ENCODE measurements at regions not wholly inside any gene's neighbourhood (a gene's known extent, or its start where the extent isn't known, plus 50 kb on each side); places are given as distances from the start of the nearest gene placed in this dataset.

DNA sequence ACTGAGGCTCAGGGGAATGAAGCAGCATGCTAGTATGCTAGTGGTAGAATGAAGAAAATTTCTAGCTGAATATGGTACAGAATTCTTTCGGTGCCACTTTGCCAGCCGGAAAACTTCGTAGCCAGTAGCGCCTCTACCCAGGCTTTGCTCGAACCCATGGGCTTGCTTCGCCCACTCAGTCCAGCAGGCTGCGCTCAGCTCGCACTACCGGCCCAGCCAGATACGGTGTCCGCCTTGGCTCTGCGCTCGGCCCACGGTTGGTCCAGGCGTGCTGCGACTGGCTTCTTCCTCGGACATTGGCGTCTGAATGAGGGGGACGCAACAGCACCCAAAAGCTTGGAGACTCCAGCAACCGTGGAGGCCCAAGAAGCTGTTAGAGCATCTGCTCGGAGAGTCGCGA, 372.5 kb upstream of the CDH8 start:
- no peak for DNase-seq

- DNase-seq: no peak
Observed at GRCh38 chr16:62406387-62406786, 370.1 kb upstream of the CDH8 start.

DNA sequence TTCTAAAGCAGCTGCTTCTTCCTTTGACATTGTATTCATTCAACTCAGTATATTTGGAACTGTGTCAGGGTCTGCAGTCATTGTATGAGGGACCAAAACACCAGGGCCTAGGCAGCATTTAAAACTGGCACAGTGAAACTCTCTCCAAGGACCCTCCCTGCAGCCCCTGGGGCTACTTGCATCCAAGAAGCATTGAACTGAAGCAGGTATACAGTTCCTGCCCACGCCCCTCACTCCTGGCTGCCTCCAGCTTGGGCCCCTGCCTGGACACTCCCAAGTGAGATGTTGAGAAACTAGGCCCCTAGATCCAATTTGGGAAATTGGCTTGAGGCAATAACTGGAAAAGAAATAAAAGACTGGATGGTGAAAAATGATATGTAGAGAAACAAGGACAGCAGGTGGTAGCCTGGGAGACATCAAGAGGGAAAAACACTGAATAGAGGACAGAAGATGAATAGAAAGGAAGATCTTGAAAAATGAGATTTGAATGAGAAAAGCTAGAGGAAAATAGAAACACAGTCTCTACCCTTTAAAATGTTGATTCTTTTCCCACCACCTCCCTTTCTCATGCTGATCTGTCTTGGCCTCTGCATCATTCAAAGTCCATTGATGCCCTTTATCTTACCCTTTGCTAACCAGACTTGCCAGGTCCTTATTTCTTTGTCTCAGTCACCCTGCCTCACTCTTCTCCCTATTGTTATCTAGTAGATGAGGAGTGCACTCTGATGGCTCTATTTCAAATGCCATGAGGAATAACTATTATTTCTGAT, 368.8 kb upstream of the CDH8 start:
- DNase-seq: peak in 1 of 3 donors; percentile 9

GRCh38 chr16:62392698-62393097, 356.5 kb upstream of the CDH8 start:
- no peak for DNase-seq

DNA sequence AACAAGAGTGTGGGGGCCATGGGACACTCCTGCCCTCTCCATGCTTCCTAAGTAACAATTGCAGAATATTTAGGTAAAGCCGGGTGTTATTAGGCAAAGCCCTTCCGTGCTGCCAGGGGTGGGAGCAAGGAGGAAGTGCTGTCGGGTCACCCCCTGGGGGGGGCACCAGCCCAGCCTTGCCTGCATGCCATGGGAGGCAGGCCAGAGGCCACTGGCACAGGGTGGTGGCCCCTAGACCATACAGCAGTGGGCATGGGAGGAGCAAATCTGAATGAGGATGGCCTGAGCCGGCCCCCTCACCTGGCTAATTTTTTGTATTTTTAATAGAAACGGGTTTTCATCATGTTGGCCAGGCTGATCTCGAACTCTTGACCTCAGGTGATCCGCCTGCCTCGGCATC, 355.7 kb upstream of the CDH8 start:
- DNase-seq: no peak

DNA sequence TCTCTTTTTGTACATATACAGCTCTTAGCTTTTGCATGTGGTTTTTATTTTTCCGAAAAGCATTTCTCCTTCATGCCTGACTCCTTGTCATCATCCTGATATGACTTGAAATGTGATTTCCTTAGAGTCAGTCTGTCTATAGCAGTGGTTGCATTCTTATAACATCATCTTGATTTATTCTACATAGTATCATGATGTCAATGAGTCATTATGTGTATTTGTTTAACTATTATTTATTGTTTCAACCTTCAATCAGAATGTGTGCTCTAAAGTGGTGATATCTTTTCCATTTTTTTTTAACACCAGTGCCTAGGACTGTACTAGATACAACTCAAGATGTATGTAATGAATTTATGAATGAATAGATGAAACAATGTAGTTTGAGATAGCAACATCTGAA, 354.9 kb upstream of the CDH8 start:
- DNase-seq: peak in 1 of 3 donors; percentile 2

GRCh38 chr16:62390214-62390613, 354.0 kb upstream of the CDH8 start:
- DNase-seq: no peak

DNA sequence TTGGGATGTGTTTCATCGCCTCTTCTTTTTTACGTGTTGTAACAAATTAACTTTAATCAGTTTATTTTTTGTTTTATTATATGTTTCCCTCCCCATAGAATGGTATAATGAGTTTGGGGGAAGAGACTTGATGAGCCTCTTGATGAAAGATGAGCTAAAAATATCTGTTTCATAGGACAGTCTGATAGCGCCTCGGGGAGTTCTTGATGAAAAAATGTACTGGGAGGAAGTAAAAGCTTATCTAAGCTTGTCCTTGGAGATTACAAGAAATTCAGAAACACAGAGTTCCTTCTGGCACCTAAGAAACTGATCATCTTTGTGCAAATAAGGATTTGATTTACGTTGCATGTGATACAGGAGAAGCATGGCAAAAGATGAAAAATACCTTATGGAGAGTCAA, 350.2 kb upstream of the CDH8 start:
- DNase-seq: no peak

- no peak for DNase-seq
Observed at GRCh38 chr16:62383941-62384340, 347.7 kb upstream of the CDH8 start.

DNA sequence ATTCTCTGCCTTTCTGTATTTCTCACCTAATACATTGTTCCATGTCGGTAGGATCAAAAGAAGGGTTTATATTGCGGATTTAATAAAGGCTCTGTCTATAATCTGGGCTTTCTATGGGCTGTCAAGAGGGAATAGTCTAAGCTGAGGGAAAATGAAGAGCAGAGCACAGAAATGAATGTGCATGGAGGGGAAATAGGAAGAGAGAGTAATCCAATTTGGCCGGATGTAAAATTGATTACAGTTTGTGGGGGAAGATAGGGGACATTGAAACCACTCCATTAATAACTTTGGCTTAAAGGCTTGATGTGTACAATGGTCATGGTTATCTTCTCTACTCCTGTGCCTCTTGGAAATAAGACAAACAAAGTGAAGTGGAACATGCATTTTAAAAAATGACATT, 334.2 kb upstream of the CDH8 start:
- DNase-seq: no peak

DNA sequence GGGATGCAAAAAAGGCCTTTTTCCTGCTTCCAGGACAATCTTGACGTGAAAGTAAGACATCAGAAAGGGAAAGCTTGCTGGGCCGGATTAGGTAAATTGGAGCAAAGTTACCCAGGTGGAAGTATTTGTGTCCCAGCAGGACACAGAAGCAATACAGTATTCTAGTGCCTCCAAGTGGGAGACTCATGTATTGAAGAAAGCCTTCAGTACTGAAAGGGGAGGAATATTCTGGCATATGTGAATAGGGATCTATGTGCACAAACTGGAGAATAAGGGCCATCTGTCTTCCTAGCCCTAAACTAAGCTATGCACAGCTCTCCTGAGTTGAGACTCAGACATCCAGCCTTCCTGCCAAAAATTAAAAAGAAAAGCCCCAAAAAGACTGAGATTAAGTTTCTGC, 327.3 kb upstream of the CDH8 start:
- DNase-seq: no peak

GRCh38 chr16:62353355-62353754, 317.1 kb upstream of the CDH8 start:
- DNase-seq: no peak

GRCh38 chr16:62342216-62342615, 306.0 kb upstream of the CDH8 start:
- no peak for DNase-seq

- no peak for DNase-seq
Observed at GRCh38 chr16:62335356-62335755, 299.1 kb upstream of the CDH8 start.

DNA sequence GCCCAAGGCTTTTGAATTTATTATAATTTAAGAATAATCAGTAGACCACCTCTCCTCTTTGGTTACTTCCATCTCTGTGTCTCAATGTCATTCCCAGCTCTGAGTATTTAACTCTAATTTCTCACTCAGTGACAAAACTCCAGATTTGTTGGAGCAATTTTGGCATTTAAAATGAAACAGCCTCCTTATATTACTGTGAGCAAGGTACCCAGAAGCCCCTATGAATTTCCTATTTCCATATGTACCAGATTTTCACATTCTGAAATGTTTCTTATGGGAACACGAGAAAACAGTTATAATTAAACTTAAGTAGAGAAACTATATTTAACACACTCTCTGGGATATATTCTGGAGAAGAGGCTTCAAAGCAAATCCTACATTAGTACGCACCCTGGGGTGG, 285.4 kb upstream of the CDH8 start:
- no peak for DNase-seq

DNA sequence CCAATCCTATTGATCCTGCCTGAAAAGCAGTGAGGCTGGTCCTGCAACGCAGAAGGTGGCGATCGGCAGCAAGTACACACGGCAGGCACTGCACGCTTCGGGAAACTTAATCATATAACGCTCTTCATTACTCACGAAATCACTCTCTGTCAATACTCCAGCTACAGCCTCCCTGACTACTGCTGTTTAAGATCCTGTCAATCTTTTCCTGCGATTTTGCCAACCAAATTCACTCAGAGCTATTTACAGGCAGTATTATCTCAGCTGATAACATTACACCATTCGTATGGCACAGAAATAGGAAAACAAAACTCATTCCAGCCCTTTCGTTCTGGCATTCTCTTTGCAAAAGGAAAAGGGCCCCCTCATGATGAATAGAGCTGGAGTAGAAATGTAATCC, 262.4 kb upstream of the CDH8 start:
- peak in 1 of 3 donors; percentile 1 for DNase-seq

DNA sequence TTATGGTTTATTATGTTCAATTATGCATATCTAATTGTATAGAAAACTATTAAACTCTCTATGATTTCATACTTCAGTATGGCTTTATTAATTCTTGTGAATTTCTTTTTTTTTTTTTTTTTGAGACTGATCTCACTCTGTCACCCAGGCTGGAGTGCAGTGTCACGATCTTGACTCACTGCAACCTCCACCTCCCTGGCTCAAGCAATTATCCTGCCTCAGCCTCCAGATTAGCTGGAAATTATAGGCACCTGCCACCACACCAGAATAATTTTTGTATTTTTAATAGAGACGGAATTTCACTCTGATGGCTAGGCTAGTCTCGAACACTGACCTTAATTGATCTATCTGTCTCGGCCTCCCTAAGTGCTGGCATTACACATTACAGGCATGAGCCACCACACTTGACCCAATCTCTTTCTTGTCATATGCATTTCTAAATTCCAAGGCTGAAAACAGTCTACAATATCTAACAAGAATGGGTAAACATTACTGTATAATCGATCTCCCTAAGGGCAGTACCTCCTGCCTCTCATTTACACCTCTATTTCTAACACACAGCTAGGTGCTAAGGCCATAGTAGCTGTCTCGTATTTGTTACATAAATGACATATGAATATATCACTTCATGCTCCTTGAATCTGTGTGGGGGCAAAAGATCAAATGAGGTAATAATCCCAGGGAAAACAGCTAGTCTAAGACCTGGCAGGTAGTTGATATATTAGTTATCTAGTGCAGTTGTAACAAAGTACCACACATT, 258.2 kb upstream of the CDH8 start:
- no peak for DNase-seq

GRCh38 chr16:62288990-62289629, 252.9 kb upstream of the CDH8 start:
- no peak for DNase-seq

GRCh38 chr16:62280506-62280905, 244.3 kb upstream of the CDH8 start:
- DNase-seq: peak in 1 of 3 donors; percentile 2

- DNase-seq: no peak
Observed at GRCh38 chr16:62277942-62278341, 241.7 kb upstream of the CDH8 start.

GRCh38 chr16:62276637-62277036, 240.4 kb upstream of the CDH8 start:
- no peak for DNase-seq

DNA sequence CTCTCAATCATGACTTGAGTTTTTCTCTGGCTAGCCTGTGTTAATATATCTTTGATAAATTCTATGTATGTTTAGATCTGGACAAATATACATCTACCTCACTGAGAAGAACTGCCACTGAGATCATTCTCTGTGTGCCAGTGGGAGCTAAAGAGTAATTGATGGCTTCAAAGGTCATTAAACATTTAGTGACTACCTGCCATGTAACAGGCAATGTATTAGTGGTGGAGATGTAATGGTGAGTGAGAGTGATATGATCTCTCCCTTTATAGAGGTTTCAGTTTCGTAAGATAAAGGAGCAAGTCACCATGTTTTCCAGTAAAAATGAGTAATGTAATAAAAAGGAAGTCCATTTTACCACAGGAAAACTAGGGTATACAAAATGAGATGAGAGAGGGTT, 235.8 kb upstream of the CDH8 start:
- DNase-seq: no peak

DNA sequence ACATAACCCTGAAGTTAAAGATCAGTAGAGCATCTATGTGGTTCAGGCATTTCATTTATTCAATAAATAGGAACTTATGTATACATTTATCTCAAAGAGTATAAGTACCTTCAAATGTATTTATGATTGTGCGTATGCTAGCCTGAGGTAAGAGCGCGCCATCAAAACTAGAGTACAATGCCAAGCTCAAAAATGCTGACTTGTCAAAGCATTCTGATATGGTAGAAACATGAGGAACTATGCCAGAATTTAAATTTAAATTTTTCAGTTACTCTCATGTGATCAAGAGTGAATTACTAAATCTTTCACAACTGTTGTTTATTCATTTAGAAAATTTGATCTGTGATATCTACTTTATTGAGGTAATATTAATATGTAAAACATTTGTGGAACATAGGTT, 225.5 kb upstream of the CDH8 start:
- no peak for DNase-seq

All from muscle of back (tissue), 3 donors.